ENCODE measurements at regions not wholly inside any gene's neighbourhood (a gene's known extent, or its start where the extent isn't known, plus 50 kb on each side); places are given as distances from the start of the nearest gene placed in this dataset.

GRCh38 chr6:92504509-92504908, 914.9 kb downstream of the EPHA7 start:
- TF ChIP-seq GATA2 (IDR thresholded peaks at IDR 0.05; ENCODE audit: low read depth, low read length) (no peak), GATA3 (IDR thresholded peaks at IDR 0.05; ENCODE audit: low read depth, low read length) (no peak)
